GM23248 (cell line): ENCODE measurements at regions not wholly inside any gene's neighbourhood (a gene's known extent, or its start where the extent isn't known, plus 50 kb on each side); places are given as distances from the start of the nearest gene placed in this dataset.

Experiments used
- EZH2 ChIP-seq: fragments of 200-600 bp; sonication (generic); IDR thresholded peaks from 2 replicates; pipeline ENCODE4 v1.6.1; 2018; ENCODE audit warnings: antibody characterized with exemption, mild to moderate bottlenecking; ENCODE audit not compliant: insufficient read depth, poor library complexity, severe bottlenecking
- EZH2phosphoT487 ChIP-seq: fragments of 200-600 bp; sonication (generic); IDR thresholded peaks from 2 replicates; pipeline ENCODE4 v1.6.1; 2018; ENCODE audit warnings: antibody characterized with exemption, moderate library complexity, mild to moderate bottlenecking, low read depth; ENCODE audit not compliant: insufficient read depth

GRCh38 chr1:193310564-193310963, 124.2 kb upstream of the B3GALT2 start:
- TF ChIP-seq EZH2phosphoT487 (no peak), EZH2 (no peak)
